PC-3 (cell line): ENCODE measurements at regions not wholly inside any gene's neighbourhood (a gene's known extent, or its start where the extent isn't known, plus 50 kb on each side); places are given as distances from the start of the nearest gene placed in this dataset.

Source experiments
- ATAC-seq: fragments of 200-7000 bp; cut with Tn5 transposase; 2 replicates; pipeline ENCODE4 v1.9.1; 2020; ENCODE audit warnings: mild to moderate bottlenecking, moderate library complexity
- BruUV-seq: library from RNA; stranded (reverse); fragments of 400-500 nt; replicated peaks from 2 replicates; lab custom pipeline; 2021; lab: Mats Ljungman, UMichigan
- CTCF ChIA-PET: fragments of 300-600 bp; sonication (Branson Sonifier 250); formaldehyde crosslinking; loops from one replicate; lab custom pipeline; 2022; ENCODE audit warnings: antibody characterized with exemption; lab: Charles Lee
- POLR2A ChIA-PET: fragments of 300-600 bp; sonication (Branson Sonifier 250); formaldehyde crosslinking; loops from one replicate; lab custom pipeline; 2022; ENCODE audit warnings: antibody characterized with exemption; ENCODE audit not compliant: unreplicated experiment; lab: Charles Lee
- DNase-seq: peaks from one replicate; pipeline ENCODE4 v3.0.0-alpha.2; 2015
- H2AFZ ChIP-seq: fragments of 300-600 bp; sonication (generic); 2 replicates; pipeline ENCODE4 v1.6.0; 2016; ENCODE audit warnings: antibody characterized with exemption, low read length
- H3F3A ChIP-seq: fragments of 300-600 bp; sonication (generic); one replicate; pipeline ENCODE4 v1.6.0; 2017; ENCODE audit warnings: antibody characterized with exemption, low read length, control low read depth, mild to moderate bottlenecking; ENCODE audit not compliant: unreplicated experiment
- H3K27ac ChIP-seq: fragments of 300-600 bp; sonication (generic); 2 replicates; pipeline ENCODE4 v1.5.1; 2016; ENCODE audit warnings: mild to moderate bottlenecking, low read length
- H3K27me3 ChIP-seq: fragments of 300-600 bp; sonication (generic); 2 replicates; pipeline ENCODE4 v1.6.1; 2016; ENCODE audit warnings: low read length, mixed read lengths
- H3K36me3 ChIP-seq: fragments of 300-600 bp; sonication (generic); 2 replicates; pipeline ENCODE4 v1.6.1; 2016; ENCODE audit warnings: low read depth, mixed run types, low read length, mixed read lengths
- H3K4me1 ChIP-seq: fragments of 300-600 bp; sonication (generic); 2 replicates; pipeline ENCODE4 v1.5.1; 2016; ENCODE audit warnings: low read length; ENCODE audit not compliant: insufficient read depth
- H3K4me2 ChIP-seq: fragments of 300-600 bp; sonication (generic); 2 replicates; pipeline ENCODE4 v1.6.0; 2016; ENCODE audit warnings: low read length
- H3K4me3 ChIP-seq: fragments of 300-600 bp; sonication (generic); 2 replicates; pipeline ENCODE4 v1.5.1; 2016; ENCODE audit warnings: mild to moderate bottlenecking, low read length, mixed read lengths
- H3K79me2 ChIP-seq: fragments of 300-600 bp; sonication (generic); 2 replicates; pipeline ENCODE4 v1.6.1; 2017; ENCODE audit warnings: low read length, mixed read lengths
- H3K9ac ChIP-seq: fragments of 300-600 bp; sonication (generic); 2 replicates; pipeline ENCODE4 v1.6.0; 2016; ENCODE audit warnings: mild to moderate bottlenecking, low read length
- H3K9me2 ChIP-seq: fragments of 300-600 bp; sonication (generic); replicated peaks from 2 replicates; pipeline ENCODE4 v1.6.1; 2016; ENCODE audit warnings: mixed run types, low read length, mixed read lengths
- H3K9me3 ChIP-seq: fragments of 300-600 bp; sonication (generic); 2 replicates; pipeline ENCODE4 v1.6.1; 2016; ENCODE audit warnings: low read length, mixed read lengths
- H4K20me1 ChIP-seq: fragments of 300-600 bp; sonication (generic); 2 replicates; pipeline ENCODE4 v1.6.1; 2016; ENCODE audit warnings: low read length, mixed read lengths
- CTCF ChIP-seq: fragments of 300-600 bp; sonication (generic); conservative IDR thresholded peaks from 2 replicates; pipeline ENCODE4 v1.5.1; 2017; ENCODE audit warnings: antibody characterized with exemption, low read depth, mild to moderate bottlenecking, low read length
- EZH2 ChIP-seq: fragments of 300-600 bp; sonication (generic); IDR thresholded peaks from one replicate; pipeline ENCODE4 v1.6.1; 2017; ENCODE audit warnings: antibody characterized with exemption, mild to moderate bottlenecking, low read length; ENCODE audit not compliant: unreplicated experiment
- EZH2phosphoT487 ChIP-seq: fragments of 300-600 bp; sonication (generic); IDR thresholded peaks from 2 replicates; pipeline ENCODE4 v1.6.1; 2018; ENCODE audit warnings: mild to moderate bottlenecking, antibody characterized with exemption, low read length, borderline replicate concordance
- intact Hi-C: fragments of 100-400 bp; cut with micrococcal nuclease; formaldehyde crosslinking; loops from 2 replicates; pipeline ENCODE4 v1.9.0; 2023

- H2AFZ ChIP-seq = no peak overlapping the region
- no peaks in the 10 kb centered on the region for H3K79me2 ChIP-seq
- no TSS peak for BruUV-seq
- DNase-seq (no peak), ATAC-seq (no peak)
- H3K36me3 ChIP-seq = no peaks in the 10 kb centered on the region
- H3K27me3 ChIP-seq = no peaks in the 10 kb centered on the region
- H3K9ac ChIP-seq = no peak overlapping the region
- intact Hi-C loops = no loop called here
- H4K20me1 ChIP-seq = no peaks in the 10 kb centered on the region
- ChIA-PET CTCF (no interaction called here), POLR2A (no interaction called here)
- no peaks in the 10 kb centered on the region for H3K9me3 ChIP-seq
- no peak overlapping the region for H3K4me3 ChIP-seq
- H3K4me1 ChIP-seq = no peaks in the 10 kb centered on the region
- TF ChIP-seq EZH2phosphoT487 (no peak), EZH2 (no peak), CTCF (no peak)
- H3K27ac ChIP-seq = no peak overlapping the region
- H3K4me2 ChIP-seq = no peak overlapping the region
- no peaks in the 10 kb centered on the region for H3K9me2 ChIP-seq
- no peaks in the 10 kb centered on the region for H3F3A ChIP-seq
These were observed 200.9 kb downstream of the NKX6-1 start for GRCh38 chr4:84298023-84298718.

GRCh38 chr4:84291969-84292368 is 207.1 kb downstream of the NKX6-1 start:
- no peaks in the 10 kb centered on the region for H4K20me1 ChIP-seq
- no peaks in the 10 kb centered on the region for H3K36me3 ChIP-seq
- no peak overlapping the region for H3K4me2 ChIP-seq
- BruUV-seq = no TSS peak
- H3K27ac ChIP-seq = no peak overlapping the region
- no peak overlapping the region for H3K9ac ChIP-seq
- no peak overlapping the region for H3K4me3 ChIP-seq
- no peak for DNase-seq
- no peaks in the 10 kb centered on the region for H3F3A ChIP-seq
- TF ChIP-seq CTCF (no peak), EZH2 (no peak), EZH2phosphoT487 (no peak)
- ChIA-PET POLR2A (no interaction called here), CTCF (no interaction called here)
- no peaks in the 10 kb centered on the region for H3K4me1 ChIP-seq
- no peaks in the 10 kb centered on the region for H3K9me3 ChIP-seq
- no peak overlapping the region for H2AFZ ChIP-seq
- H3K9me2 ChIP-seq = no peaks in the 10 kb centered on the region
- intact Hi-C loops = no loop called here
- no peaks in the 10 kb centered on the region for H3K27me3 ChIP-seq
- no peaks in the 10 kb centered on the region for H3K79me2 ChIP-seq
- ATAC-seq = no peak

- Histone ChIP-seq H2AFZ (no peak overlapping the region), H3K27ac (no peak overlapping the region), H3K9me2 (no peaks in the 10 kb centered on the region), H3K4me3 (no peak overlapping the region), H4K20me1 (no peaks in the 10 kb centered on the region), H3F3A (no peaks in the 10 kb centered on the region), H3K36me3 (no peaks in the 10 kb centered on the region), H3K4me2 (no peak overlapping the region), H3K9ac (no peak overlapping the region), H3K27me3 (no peaks in the 10 kb centered on the region), H3K9me3 (no peaks in the 10 kb centered on the region), H3K4me1 (no peaks in the 10 kb centered on the region), H3K79me2 (no peaks in the 10 kb centered on the region)
- ChIA-PET CTCF (no interaction called here), POLR2A (no interaction called here)
- intact Hi-C loops = no loop called here
- ATAC-seq (no peak), DNase-seq (no peak)
- TF ChIP-seq CTCF = no peak
- no peak for TF ChIP-seq EZH2
- no peak for TF ChIP-seq EZH2phosphoT487
- BruUV-seq = no TSS peak
These were observed 213.0 kb downstream of the NKX6-1 start for GRCh38 chr4:84286048-84286447.
